GM23338 (cell line): ENCODE measurements at regions not wholly inside any gene's neighbourhood (a gene's known extent, or its start where the extent isn't known, plus 50 kb on each side); places are given as distances from the start of the nearest gene placed in this dataset.

Source experiments
- ATAC-seq: fragments of 200-7000 bp; cut with Tn5 transposase; 3 replicates; pipeline ENCODE4 v1.9.1; 2020
- DNase-seq: peaks from one replicate; pipeline ENCODE4 v3.0.0-alpha.2; 2015; ENCODE audit warnings: low spot score
- H2AFZ ChIP-seq: fragments of 200-600 bp; sonication (generic); 2 replicates; pipeline ENCODE4 v1.8.0; 2016; ENCODE audit warnings: antibody characterized with exemption, mild to moderate bottlenecking, moderate library complexity
- H3F3A ChIP-seq: fragments of 200-600 bp; sonication (generic); replicated peaks from 2 replicates; pipeline ENCODE4 v1.8.0; 2017; ENCODE audit warnings: antibody characterized with exemption, mixed run types, low read depth
- H3K27ac ChIP-seq: fragments of 200-600 bp; sonication (generic); 2 replicates; pipeline ENCODE4 v1.6.1; 2016; ENCODE audit warnings: low read depth
- H3K27me3 ChIP-seq: fragments of 200-600 bp; sonication (generic); 2 replicates; pipeline ENCODE4 v1.8.0; 2016; ENCODE audit warnings: mild to moderate bottlenecking, mixed run types, moderate library complexity; ENCODE audit not compliant: insufficient read depth
- H3K36me3 ChIP-seq: fragments of 200-600 bp; sonication (generic); 2 replicates; pipeline ENCODE4 v1.8.0; 2016; ENCODE audit warnings: mild to moderate bottlenecking; ENCODE audit not compliant: insufficient read depth
- H3K4me1 ChIP-seq: fragments of 200-600 bp; sonication (generic); 2 replicates; pipeline ENCODE4 v1.8.0; 2016; ENCODE audit warnings: mild to moderate bottlenecking, moderate library complexity; ENCODE audit not compliant: insufficient read depth
- H3K4me2 ChIP-seq: fragments of 200-600 bp; sonication (generic); 2 replicates; pipeline ENCODE4 v1.7.1; 2017; ENCODE audit warnings: mixed run types
- H3K4me3 ChIP-seq: fragments of 200-600 bp; sonication (generic); 2 replicates; pipeline ENCODE4 v1.6.1; 2016; ENCODE audit warnings: mixed run types
- H3K79me2 ChIP-seq: fragments of 200-600 bp; sonication (generic); replicated peaks from 2 replicates; pipeline ENCODE4 v1.8.0; 2017; ENCODE audit warnings: mild to moderate bottlenecking; ENCODE audit not compliant: insufficient read depth
- H3K9me2 ChIP-seq: fragments of 200-600 bp; sonication (generic); 2 replicates; pipeline ENCODE4 v1.8.0; 2017; ENCODE audit not compliant: insufficient read depth
- H4K20me1 ChIP-seq: fragments of 200-600 bp; sonication (generic); replicated peaks from 2 replicates; pipeline ENCODE4 v1.8.0; 2017; ENCODE audit warnings: mild to moderate bottlenecking; ENCODE audit not compliant: insufficient read depth
- H3K27ac Mint-ChIP-seq: 2 replicates; pipeline ENCODE4 v1.8.0; 2020; ENCODE audit warnings: inconsistent platforms, mild to moderate bottlenecking, moderate library complexity, mixed read lengths
- H3K27me3 Mint-ChIP-seq: 3 replicates; pipeline ENCODE4 v1.8.0; 2022; ENCODE audit warnings: low read depth, mild to moderate bottlenecking, moderate library complexity, mixed read lengths, inconsistent platforms; ENCODE audit not compliant: insufficient read depth, poor library complexity
- H3K36me3 Mint-ChIP-seq: 3 replicates; pipeline ENCODE4 v1.8.0; 2021; ENCODE audit warnings: low read depth, mild to moderate bottlenecking, inconsistent platforms, moderate library complexity, mixed read lengths
- H3K4me1 Mint-ChIP-seq: 3 replicates; pipeline ENCODE4 v1.8.0; 2020; ENCODE audit warnings: mild to moderate bottlenecking, inconsistent platforms, mixed read lengths
- H3K4me3 Mint-ChIP-seq: 3 replicates; pipeline ENCODE4 v1.8.0; 2021; ENCODE audit warnings: moderate library complexity, mild to moderate bottlenecking, inconsistent platforms, mixed read lengths
- H3K9me3 Mint-ChIP-seq: 3 replicates; pipeline ENCODE4 v1.8.0; 2020; ENCODE audit warnings: moderate library complexity, mild to moderate bottlenecking, inconsistent platforms, mixed read lengths
- CREB1 ChIP-seq: fragments of 250-450 bp; sonication (Bioruptor Pico); IDR thresholded peaks from 2 replicates; pipeline ENCODE4 v1.5.0; 2020; ENCODE audit warnings: low read depth, mild to moderate bottlenecking, moderate library complexity
- EZH2 ChIP-seq: fragments of 200-600 bp; sonication (generic); IDR thresholded peaks from one replicate; pipeline ENCODE4 v1.8.0; 2017; ENCODE audit warnings: antibody characterized with exemption, mild to moderate bottlenecking, low read depth; ENCODE audit not compliant: unreplicated experiment
- EZH2phosphoT487 ChIP-seq: fragments of 200-600 bp; sonication (generic); IDR thresholded peaks from one replicate; pipeline ENCODE4 v1.8.1; 2018; ENCODE audit warnings: antibody characterized with exemption; ENCODE audit not compliant: unreplicated experiment
- JUNB ChIP-seq: IDR thresholded peaks from one replicate; pipeline ENCODE4 v1.6.1; 2016; ENCODE audit warnings: antibody characterized with exemption; ENCODE audit not compliant: unreplicated experiment
- NANOG ChIP-seq: IDR thresholded peaks from 2 replicates; pipeline ENCODE4 v1.6.1; 2016; ENCODE audit warnings: antibody characterized with exemption, borderline replicate concordance
- POLR2AphosphoS5 ChIP-seq: IDR thresholded peaks from 2 replicates; pipeline ENCODE4 v1.6.1; 2016; ENCODE audit warnings: antibody characterized with exemption, low read depth
- STAT1 ChIP-seq: IDR thresholded peaks from one replicate; pipeline ENCODE4 v1.6.1; 2016; ENCODE audit warnings: antibody characterized with exemption; ENCODE audit not compliant: unreplicated experiment
- ZNF114 ChIP-seq: fragments of 250-450 bp; sonication (Bioruptor Pico); IDR thresholded peaks from 2 replicates; pipeline ENCODE4 v1.5.0; 2020; ENCODE audit warnings: mild to moderate bottlenecking, moderate library complexity
- TF ChIP-seq, protein P1 (sequence below), 2 experiments: fragments of 200-600 bp in 1 of 2; sonication (generic) in 1 of 2; conservative IDR thresholded peaks; 2 replicates each; pipeline versions ENCODE4 v1.5.1 to v1.6.1; 2016 to 2017; ENCODE audit warnings: antibody characterized with exemption in 2 of 2, low read depth in 2 of 2, mild to moderate bottlenecking in 2 of 2, moderate library complexity in 1 of 2
- TF ChIP-seq, protein P2 (sequence below): fragments of 250-450 bp; sonication (Bioruptor Pico); IDR thresholded peaks from 2 replicates; pipeline ENCODE4 v1.5.0; 2020; ENCODE audit warnings: mild to moderate bottlenecking, moderate library complexity
- TF ChIP-seq, protein P3 (sequence below): IDR thresholded peaks from 2 replicates; pipeline ENCODE4 v1.6.1; 2016; ENCODE audit warnings: antibody characterized with exemption
- TF ChIP-seq, protein P4 (sequence below): IDR thresholded peaks from one replicate; pipeline ENCODE4 v1.6.1; 2018; ENCODE audit warnings: antibody characterized with exemption; ENCODE audit not compliant: unreplicated experiment

DNA sequence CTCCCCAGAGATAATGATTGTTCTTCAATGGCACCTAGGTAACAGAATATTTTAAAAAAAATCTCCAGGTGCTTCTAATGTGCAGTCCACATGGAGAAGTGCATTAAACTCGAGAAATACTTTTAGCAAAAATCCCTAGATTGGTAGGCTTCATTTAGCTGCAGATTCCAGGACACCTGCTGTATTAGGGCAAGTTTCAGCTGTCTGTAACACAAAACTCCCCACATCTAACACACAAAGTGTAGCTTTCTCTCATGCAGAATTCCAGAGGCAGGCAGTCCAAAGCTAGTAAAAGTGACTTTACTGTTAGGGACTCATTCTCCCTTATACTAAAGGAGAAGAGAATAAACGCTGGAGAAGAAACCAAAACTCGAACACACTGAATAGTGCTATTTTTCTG, 1414.3 kb upstream of the B3GALT2 start:
- Histone ChIP-seq H2AFZ (peak overlapping the region; percentile 61; the same call in 1 of the 2 replicates), H3K4me3 (no peak overlapping the region), H3K4me2 (no peak overlapping the region), H3K27me3 (no peaks in the 10 kb centered on the region), H4K20me1 (no peaks in the 10 kb centered on the region), H3K79me2 (no peaks in the 10 kb centered on the region), H3K36me3 (no peaks in the 10 kb centered on the region), H3K4me1 (no peaks in the 10 kb centered on the region), H3K27ac (no peak overlapping the region), H3F3A (no peaks in the 10 kb centered on the region), H3K9me2 (no peaks in the 10 kb centered on the region)
- no peak overlapping the region for H3K4me3 Mint-ChIP-seq
- H3K36me3 Mint-ChIP-seq: no peaks in the 10 kb centered on the region
- no peaks in the 10 kb centered on the region for H3K4me1 Mint-ChIP-seq
- TF ChIP-seq NANOG (no peak), STAT1 (no peak), EZH2phosphoT487 (no peak), EZH2 (no peak), ZNF114 (CRISPR knock-in tag) (no peak), POLR2AphosphoS5 (no peak), JUNB (no peak), CREB1 (CRISPR knock-in tag) (no peak)
- TF ChIP-seq, protein P1, sequence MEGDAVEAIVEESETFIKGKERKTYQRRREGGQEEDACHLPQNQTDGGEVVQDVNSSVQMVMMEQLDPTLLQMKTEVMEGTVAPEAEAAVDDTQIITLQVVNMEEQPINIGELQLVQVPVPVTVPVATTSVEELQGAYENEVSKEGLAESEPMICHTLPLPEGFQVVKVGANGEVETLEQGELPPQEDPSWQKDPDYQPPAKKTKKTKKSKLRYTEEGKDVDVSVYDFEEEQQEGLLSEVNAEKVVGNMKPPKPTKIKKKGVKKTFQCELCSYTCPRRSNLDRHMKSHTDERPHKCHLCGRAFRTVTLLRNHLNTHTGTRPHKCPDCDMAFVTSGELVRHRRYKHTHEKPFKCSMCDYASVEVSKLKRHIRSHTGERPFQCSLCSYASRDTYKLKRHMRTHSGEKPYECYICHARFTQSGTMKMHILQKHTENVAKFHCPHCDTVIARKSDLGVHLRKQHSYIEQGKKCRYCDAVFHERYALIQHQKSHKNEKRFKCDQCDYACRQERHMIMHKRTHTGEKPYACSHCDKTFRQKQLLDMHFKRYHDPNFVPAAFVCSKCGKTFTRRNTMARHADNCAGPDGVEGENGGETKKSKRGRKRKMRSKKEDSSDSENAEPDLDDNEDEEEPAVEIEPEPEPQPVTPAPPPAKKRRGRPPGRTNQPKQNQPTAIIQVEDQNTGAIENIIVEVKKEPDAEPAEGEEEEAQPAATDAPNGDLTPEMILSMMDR (conservative IDR thresholded peaks at IDR 0.05; ENCODE audit: low read depth in 2 of 2): no peak
- TF ChIP-seq, protein P2, sequence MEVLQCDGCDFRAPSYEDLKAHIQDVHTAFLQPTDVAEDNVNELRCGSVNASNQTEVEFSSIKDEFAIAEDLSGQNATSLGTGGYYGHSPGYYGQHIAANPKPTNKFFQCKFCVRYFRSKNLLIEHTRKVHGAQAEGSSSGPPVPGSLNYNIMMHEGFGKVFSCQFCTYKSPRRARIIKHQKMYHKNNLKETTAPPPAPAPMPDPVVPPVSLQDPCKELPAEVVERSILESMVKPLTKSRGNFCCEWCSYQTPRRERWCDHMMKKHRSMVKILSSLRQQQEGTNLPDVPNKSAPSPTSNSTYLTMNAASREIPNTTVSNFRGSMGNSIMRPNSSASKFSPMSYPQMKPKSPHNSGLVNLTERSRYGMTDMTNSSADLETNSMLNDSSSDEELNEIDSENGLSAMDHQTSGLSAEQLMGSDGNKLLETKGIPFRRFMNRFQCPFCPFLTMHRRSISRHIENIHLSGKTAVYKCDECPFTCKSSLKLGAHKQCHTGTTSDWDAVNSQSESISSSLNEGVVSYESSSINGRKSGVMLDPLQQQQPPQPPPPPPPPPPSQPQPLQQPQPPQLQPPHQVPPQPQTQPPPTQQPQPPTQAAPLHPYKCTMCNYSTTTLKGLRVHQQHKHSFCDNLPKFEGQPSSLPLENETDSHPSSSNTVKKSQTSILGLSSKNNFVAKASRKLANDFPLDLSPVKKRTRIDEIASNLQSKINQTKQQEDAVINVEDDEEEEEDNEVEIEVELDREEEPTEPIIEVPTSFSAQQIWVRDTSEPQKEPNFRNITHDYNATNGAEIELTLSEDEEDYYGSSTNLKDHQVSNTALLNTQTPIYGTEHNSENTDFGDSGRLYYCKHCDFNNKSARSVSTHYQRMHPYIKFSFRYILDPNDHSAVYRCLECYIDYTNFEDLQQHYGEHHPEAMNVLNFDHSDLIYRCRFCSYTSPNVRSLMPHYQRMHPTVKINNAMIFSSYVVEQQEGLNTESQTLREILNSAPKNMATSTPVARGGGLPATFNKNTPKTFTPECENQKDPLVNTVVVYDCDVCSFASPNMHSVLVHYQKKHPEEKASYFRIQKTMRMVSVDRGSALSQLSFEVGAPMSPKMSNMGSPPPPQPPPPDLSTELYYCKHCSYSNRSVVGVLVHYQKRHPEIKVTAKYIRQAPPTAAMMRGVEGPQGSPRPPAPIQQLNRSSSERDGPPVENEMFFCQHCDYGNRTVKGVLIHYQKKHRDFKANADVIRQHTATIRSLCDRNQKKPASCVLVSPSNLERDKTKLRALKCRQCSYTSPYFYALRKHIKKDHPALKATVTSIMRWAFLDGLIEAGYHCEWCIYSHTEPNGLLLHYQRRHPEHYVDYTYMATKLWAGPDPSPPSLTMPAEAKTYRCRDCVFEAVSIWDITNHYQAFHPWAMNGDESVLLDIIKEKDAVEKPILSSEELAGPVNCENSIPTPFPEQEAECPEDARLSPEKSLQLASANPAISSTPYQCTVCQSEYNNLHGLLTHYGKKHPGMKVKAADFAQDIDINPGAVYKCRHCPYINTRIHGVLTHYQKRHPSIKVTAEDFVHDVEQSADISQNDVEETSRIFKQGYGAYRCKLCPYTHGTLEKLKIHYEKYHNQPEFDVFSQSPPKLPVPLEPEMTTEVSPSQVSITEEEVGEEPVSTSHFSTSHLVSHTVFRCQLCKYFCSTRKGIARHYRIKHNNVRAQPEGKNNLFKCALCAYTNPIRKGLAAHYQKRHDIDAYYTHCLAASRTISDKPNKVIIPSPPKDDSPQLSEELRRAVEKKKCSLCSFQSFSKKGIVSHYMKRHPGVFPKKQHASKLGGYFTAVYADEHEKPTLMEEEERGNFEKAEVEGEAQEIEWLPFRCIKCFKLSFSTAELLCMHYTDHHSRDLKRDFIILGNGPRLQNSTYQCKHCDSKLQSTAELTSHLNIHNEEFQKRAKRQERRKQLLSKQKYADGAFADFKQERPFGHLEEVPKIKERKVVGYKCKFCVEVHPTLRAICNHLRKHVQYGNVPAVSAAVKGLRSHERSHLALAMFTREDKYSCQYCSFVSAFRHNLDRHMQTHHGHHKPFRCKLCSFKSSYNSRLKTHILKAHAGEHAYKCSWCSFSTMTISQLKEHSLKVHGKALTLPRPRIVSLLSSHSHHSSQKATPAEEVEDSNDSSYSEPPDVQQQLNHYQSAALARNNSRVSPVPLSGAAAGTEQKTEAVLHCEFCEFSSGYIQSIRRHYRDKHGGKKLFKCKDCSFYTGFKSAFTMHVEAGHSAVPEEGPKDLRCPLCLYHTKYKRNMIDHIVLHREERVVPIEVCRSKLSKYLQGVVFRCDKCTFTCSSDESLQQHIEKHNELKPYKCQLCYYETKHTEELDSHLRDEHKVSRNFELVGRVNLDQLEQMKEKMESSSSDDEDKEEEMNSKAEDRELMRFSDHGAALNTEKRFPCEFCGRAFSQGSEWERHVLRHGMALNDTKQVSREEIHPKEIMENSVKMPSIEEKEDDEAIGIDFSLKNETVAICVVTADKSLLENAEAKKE (CRISPR knock-in tag): no peak
- TF ChIP-seq, protein P3, sequence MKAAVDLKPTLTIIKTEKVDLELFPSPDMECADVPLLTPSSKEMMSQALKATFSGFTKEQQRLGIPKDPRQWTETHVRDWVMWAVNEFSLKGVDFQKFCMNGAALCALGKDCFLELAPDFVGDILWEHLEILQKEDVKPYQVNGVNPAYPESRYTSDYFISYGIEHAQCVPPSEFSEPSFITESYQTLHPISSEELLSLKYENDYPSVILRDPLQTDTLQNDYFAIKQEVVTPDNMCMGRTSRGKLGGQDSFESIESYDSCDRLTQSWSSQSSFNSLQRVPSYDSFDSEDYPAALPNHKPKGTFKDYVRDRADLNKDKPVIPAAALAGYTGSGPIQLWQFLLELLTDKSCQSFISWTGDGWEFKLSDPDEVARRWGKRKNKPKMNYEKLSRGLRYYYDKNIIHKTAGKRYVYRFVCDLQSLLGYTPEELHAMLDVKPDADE: no peak
- TF ChIP-seq, protein P4, sequence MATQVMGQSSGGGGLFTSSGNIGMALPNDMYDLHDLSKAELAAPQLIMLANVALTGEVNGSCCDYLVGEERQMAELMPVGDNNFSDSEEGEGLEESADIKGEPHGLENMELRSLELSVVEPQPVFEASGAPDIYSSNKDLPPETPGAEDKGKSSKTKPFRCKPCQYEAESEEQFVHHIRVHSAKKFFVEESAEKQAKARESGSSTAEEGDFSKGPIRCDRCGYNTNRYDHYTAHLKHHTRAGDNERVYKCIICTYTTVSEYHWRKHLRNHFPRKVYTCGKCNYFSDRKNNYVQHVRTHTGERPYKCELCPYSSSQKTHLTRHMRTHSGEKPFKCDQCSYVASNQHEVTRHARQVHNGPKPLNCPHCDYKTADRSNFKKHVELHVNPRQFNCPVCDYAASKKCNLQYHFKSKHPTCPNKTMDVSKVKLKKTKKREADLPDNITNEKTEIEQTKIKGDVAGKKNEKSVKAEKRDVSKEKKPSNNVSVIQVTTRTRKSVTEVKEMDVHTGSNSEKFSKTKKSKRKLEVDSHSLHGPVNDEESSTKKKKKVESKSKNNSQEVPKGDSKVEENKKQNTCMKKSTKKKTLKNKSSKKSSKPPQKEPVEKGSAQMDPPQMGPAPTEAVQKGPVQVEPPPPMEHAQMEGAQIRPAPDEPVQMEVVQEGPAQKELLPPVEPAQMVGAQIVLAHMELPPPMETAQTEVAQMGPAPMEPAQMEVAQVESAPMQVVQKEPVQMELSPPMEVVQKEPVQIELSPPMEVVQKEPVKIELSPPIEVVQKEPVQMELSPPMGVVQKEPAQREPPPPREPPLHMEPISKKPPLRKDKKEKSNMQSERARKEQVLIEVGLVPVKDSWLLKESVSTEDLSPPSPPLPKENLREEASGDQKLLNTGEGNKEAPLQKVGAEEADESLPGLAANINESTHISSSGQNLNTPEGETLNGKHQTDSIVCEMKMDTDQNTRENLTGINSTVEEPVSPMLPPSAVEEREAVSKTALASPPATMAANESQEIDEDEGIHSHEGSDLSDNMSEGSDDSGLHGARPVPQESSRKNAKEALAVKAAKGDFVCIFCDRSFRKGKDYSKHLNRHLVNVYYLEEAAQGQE: no peak
- H3K9me3 Mint-ChIP-seq: no peaks in the 10 kb centered on the region
- H3K27ac Mint-ChIP-seq: no peak overlapping the region
- peaks cover 2% of the 10 kb centered on the region for H3K27me3 Mint-ChIP-seq
- no peak for DNase-seq
- ATAC-seq: no peak
